HEK293T (cell line): ENCODE measurements at regions not wholly inside any gene's neighbourhood (a gene's known extent, or its start where the extent isn't known, plus 50 kb on each side); places are given as distances from the start of the nearest gene placed in this dataset.

ENCODE experiments used
- CTCF ChIA-PET: fragments of 350-600 bp; formaldehyde crosslinking; extraction: SDS; loops from one replicate; lab custom pipeline; 2021; ENCODE audit warnings: antibody characterized with exemption, inconsistent platforms; lab: Yijun Ruan, JAX
- POLR2A ChIA-PET: fragments of 350-600 bp; formaldehyde crosslinking; extraction: SDS; loops from one replicate; lab custom pipeline; 2020; ENCODE audit warnings: antibody characterized with exemption, inconsistent platforms; lab: Yijun Ruan, JAX
- DNase-seq: peaks from one replicate; pipeline ENCODE4 v3.0.0; 2012; ENCODE audit warnings: mixed read lengths; ENCODE audit errors: extremely low spot score
- ARNT ChIP-seq: fragments of 450-650 bp; IDR thresholded peaks from 2 replicates; pipeline ENCODE4 v1.6.1; 2017; ENCODE audit warnings: mild to moderate bottlenecking
- BHLHE40 ChIP-seq: fragments of 450-650 bp; IDR thresholded peaks from 2 replicates; pipeline ENCODE4 v1.6.1; 2016; ENCODE audit warnings: mild to moderate bottlenecking, moderate library complexity, borderline replicate concordance
- CTBP1 ChIP-seq: fragments of 450-650 bp; IDR thresholded peaks from 2 replicates; pipeline ENCODE4 v1.6.1; 2016; ENCODE audit warnings: borderline replicate concordance
- ELF4 ChIP-seq: fragments of 450-650 bp; IDR thresholded peaks from 2 replicates; pipeline ENCODE4 v1.6.1; 2017; ENCODE audit warnings: antibody characterized with exemption
- FOXA1 ChIP-seq: fragments of 450-650 bp; IDR thresholded peaks from 2 replicates; pipeline ENCODE4 v1.6.1; 2016; ENCODE audit warnings: mild to moderate bottlenecking
- FOXK2 ChIP-seq: fragments of 450-650 bp; IDR thresholded peaks from 2 replicates; pipeline ENCODE4 v1.6.1; 2016; ENCODE audit warnings: mild to moderate bottlenecking
- FOXM1 ChIP-seq: fragments of 450-650 bp; IDR thresholded peaks from 2 replicates; pipeline ENCODE4 v1.6.1; 2017; ENCODE audit warnings: mild to moderate bottlenecking, borderline replicate concordance
- HDGF ChIP-seq: fragments of 450-650 bp; IDR thresholded peaks from 2 replicates; pipeline ENCODE4 v1.6.1; 2017; ENCODE audit warnings: antibody characterized with exemption, borderline replicate concordance
- L3MBTL2 ChIP-seq: fragments of 450-650 bp; conservative IDR thresholded peaks from 2 replicates; pipeline ENCODE4 v1.6.1; 2016; ENCODE audit warnings: mild to moderate bottlenecking
- LEF1 ChIP-seq: fragments of 450-650 bp; IDR thresholded peaks from 2 replicates; pipeline ENCODE4 v1.6.1; 2017; ENCODE audit warnings: mild to moderate bottlenecking, borderline replicate concordance
- NFRKB ChIP-seq: fragments of 450-650 bp; IDR thresholded peaks from 2 replicates; pipeline ENCODE4 v1.6.1; 2016; ENCODE audit warnings: mild to moderate bottlenecking, moderate library complexity
- PKNOX1 ChIP-seq: fragments of 450-650 bp; IDR thresholded peaks from 2 replicates; pipeline ENCODE4 v1.6.1; 2016
- SP1 ChIP-seq: fragments of 450-650 bp; IDR thresholded peaks from 2 replicates; pipeline ENCODE4 v1.6.1; 2017
- SUZ12 ChIP-seq: fragments of 450-650 bp; IDR thresholded peaks from 2 replicates; pipeline ENCODE4 v1.6.1; 2016; ENCODE audit warnings: mild to moderate bottlenecking
- TARDBP ChIP-seq: fragments of 450-650 bp; IDR thresholded peaks from 2 replicates; pipeline ENCODE4 v1.6.1; 2016
- ZNF384 ChIP-seq: fragments of 450-650 bp; IDR thresholded peaks from 2 replicates; pipeline ENCODE4 v1.6.1; 2016

GRCh38 chr4:141957416-141957815, 321.0 kb downstream of the IL15 start:
- CTCF ChIA-PET, result no interaction called here
- TF ChIP-seq FOXM1 (no peak), SP1 (no peak), SUZ12 (no peak), FOXA1 (no peak), HDGF (no peak), LEF1 (no peak), FOXK2 (no peak)
- POLR2A ChIA-PET, result no interaction called here
- DNase-seq, result no peak

- no peak for TF ChIP-seq FOXM1
- TF ChIP-seq SUZ12, result no peak
- no peak for TF ChIP-seq L3MBTL2
- no peak for TF ChIP-seq HDGF
- TF ChIP-seq ARNT, result no peak
- no peak for TF ChIP-seq FOXA1
- no peak for TF ChIP-seq PKNOX1
- no peak for TF ChIP-seq ELF4
- TF ChIP-seq SP1, result no peak
- TF ChIP-seq CTBP1, result no peak
- TF ChIP-seq FOXK2, result no peak
- TF ChIP-seq BHLHE40, result no peak
- TF ChIP-seq NFRKB, result no peak
- TF ChIP-seq TARDBP, result no peak
- no peak for TF ChIP-seq ZNF384
- TF ChIP-seq LEF1, result no peak
- ChIA-PET CTCF (interaction anchor here (0.6 kb wide), 1 partner anchor 46 kb away, joined by 4 read pairs; no protein-coding TSS in a partner anchor), POLR2A (no interaction called here)
- DNase-seq, result no peak
These were observed 326.1 kb downstream of the IL15 start for GRCh38 chr4:141962486-141962885.

GRCh38 chr4:141971869-141972268, 335.5 kb downstream of the IL15 start:
- no peak for TF ChIP-seq CTBP1
- no peak for TF ChIP-seq TARDBP
- TF ChIP-seq FOXK2, result no peak
- TF ChIP-seq BHLHE40, result no peak
- TF ChIP-seq PKNOX1, result no peak
- TF ChIP-seq L3MBTL2, result no peak
- no peak for TF ChIP-seq NFRKB
- TF ChIP-seq SP1, result no peak
- no peak for TF ChIP-seq ARNT
- TF ChIP-seq SUZ12, result no peak
- TF ChIP-seq LEF1, result no peak
- no peak for TF ChIP-seq HDGF
- no peak for TF ChIP-seq ELF4
- no peak for TF ChIP-seq FOXM1
- ChIA-PET POLR2A (no interaction called here), CTCF (no interaction called here)
- DNase-seq, result no peak

- CTCF ChIA-PET, result no interaction called here
- POLR2A ChIA-PET, result interaction anchor here (0.6 kb wide), 1 partner anchor 1571 kb away, joined by 3 read pairs; no protein-coding TSS in a partner anchor
- TF ChIP-seq PKNOX1 (no peak), SUZ12 (no peak), ARNT (no peak), ZNF384 (no peak), SP1 (no peak), NFRKB (no peak), TARDBP (no peak)
- no peak for DNase-seq
These were observed 336.6 kb downstream of the IL15 start for GRCh38 chr4:141972950-141973349.
